ENCODE measurements at regions not wholly inside any gene's neighbourhood (a gene's known extent, or its start where the extent isn't known, plus 50 kb on each side); places are given as distances from the start of the nearest gene placed in this dataset.

- TF ChIP-seq CTCF (IDR thresholded peaks at IDR 0.05; ENCODE audit: low read depth, low read length, missing input control) (no peak), JUND (IDR thresholded peaks at IDR 0.05) (no peak), TAF1 (conservative IDR thresholded peaks at IDR 0.05) (no peak), YY1 (IDR thresholded peaks at IDR 0.05) (no peak)
Observed at GRCh38 chr2:19185086-19185485, 173.3 kb downstream of the OSR1 start.

Data from liver (tissue), 3 donors.